GM23338 (cell line): ENCODE measurements at regions not wholly inside any gene's neighbourhood (a gene's known extent, or its start where the extent isn't known, plus 50 kb on each side); places are given as distances from the start of the nearest gene placed in this dataset.

Experiments used
- ATAC-seq: fragments of 200-7000 bp; cut with Tn5 transposase; 3 replicates; pipeline ENCODE4 v1.9.1; 2020
- DNase-seq: peaks from one replicate; pipeline ENCODE4 v3.0.0-alpha.2; 2015; ENCODE audit warnings: low spot score
- H2AFZ ChIP-seq: fragments of 200-600 bp; sonication (generic); 2 replicates; pipeline ENCODE4 v1.8.0; 2016; ENCODE audit warnings: antibody characterized with exemption, mild to moderate bottlenecking, moderate library complexity
- H3F3A ChIP-seq: fragments of 200-600 bp; sonication (generic); replicated peaks from 2 replicates; pipeline ENCODE4 v1.8.0; 2017; ENCODE audit warnings: antibody characterized with exemption, mixed run types, low read depth
- H3K27ac ChIP-seq: fragments of 200-600 bp; sonication (generic); 2 replicates; pipeline ENCODE4 v1.6.1; 2016; ENCODE audit warnings: low read depth
- H3K27me3 ChIP-seq: fragments of 200-600 bp; sonication (generic); 2 replicates; pipeline ENCODE4 v1.8.0; 2016; ENCODE audit warnings: mild to moderate bottlenecking, mixed run types, moderate library complexity; ENCODE audit not compliant: insufficient read depth
- H3K36me3 ChIP-seq: fragments of 200-600 bp; sonication (generic); 2 replicates; pipeline ENCODE4 v1.8.0; 2016; ENCODE audit warnings: mild to moderate bottlenecking; ENCODE audit not compliant: insufficient read depth
- H3K4me1 ChIP-seq: fragments of 200-600 bp; sonication (generic); 2 replicates; pipeline ENCODE4 v1.8.0; 2016; ENCODE audit warnings: mild to moderate bottlenecking, moderate library complexity; ENCODE audit not compliant: insufficient read depth
- H3K4me2 ChIP-seq: fragments of 200-600 bp; sonication (generic); 2 replicates; pipeline ENCODE4 v1.7.1; 2017; ENCODE audit warnings: mixed run types
- H3K4me3 ChIP-seq: fragments of 200-600 bp; sonication (generic); 2 replicates; pipeline ENCODE4 v1.6.1; 2016; ENCODE audit warnings: mixed run types
- H3K79me2 ChIP-seq: fragments of 200-600 bp; sonication (generic); replicated peaks from 2 replicates; pipeline ENCODE4 v1.8.0; 2017; ENCODE audit warnings: mild to moderate bottlenecking; ENCODE audit not compliant: insufficient read depth
- H3K9me2 ChIP-seq: fragments of 200-600 bp; sonication (generic); 2 replicates; pipeline ENCODE4 v1.8.0; 2017; ENCODE audit not compliant: insufficient read depth
- H4K20me1 ChIP-seq: fragments of 200-600 bp; sonication (generic); replicated peaks from 2 replicates; pipeline ENCODE4 v1.8.0; 2017; ENCODE audit warnings: mild to moderate bottlenecking; ENCODE audit not compliant: insufficient read depth
- H3K27ac Mint-ChIP-seq: 2 replicates; pipeline ENCODE4 v1.8.0; 2020; ENCODE audit warnings: inconsistent platforms, mild to moderate bottlenecking, moderate library complexity, mixed read lengths
- H3K27me3 Mint-ChIP-seq: 3 replicates; pipeline ENCODE4 v1.8.0; 2022; ENCODE audit warnings: low read depth, mild to moderate bottlenecking, moderate library complexity, mixed read lengths, inconsistent platforms; ENCODE audit not compliant: insufficient read depth, poor library complexity
- H3K36me3 Mint-ChIP-seq: 3 replicates; pipeline ENCODE4 v1.8.0; 2021; ENCODE audit warnings: low read depth, mild to moderate bottlenecking, inconsistent platforms, moderate library complexity, mixed read lengths
- H3K4me1 Mint-ChIP-seq: 3 replicates; pipeline ENCODE4 v1.8.0; 2020; ENCODE audit warnings: mild to moderate bottlenecking, inconsistent platforms, mixed read lengths
- H3K4me3 Mint-ChIP-seq: 3 replicates; pipeline ENCODE4 v1.8.0; 2021; ENCODE audit warnings: moderate library complexity, mild to moderate bottlenecking, inconsistent platforms, mixed read lengths
- H3K9me3 Mint-ChIP-seq: 3 replicates; pipeline ENCODE4 v1.8.0; 2020; ENCODE audit warnings: moderate library complexity, mild to moderate bottlenecking, inconsistent platforms, mixed read lengths
- CREB1 ChIP-seq: fragments of 250-450 bp; sonication (Bioruptor Pico); IDR thresholded peaks from 2 replicates; pipeline ENCODE4 v1.5.0; 2020; ENCODE audit warnings: low read depth, mild to moderate bottlenecking, moderate library complexity
- CTCF ChIP-seq, 2 experiments: fragments of 200-600 bp in 1 of 2; sonication (generic) in 1 of 2; conservative IDR thresholded peaks; 2 replicates each; pipeline versions ENCODE4 v1.5.1 to v1.6.1; 2016 to 2017; ENCODE audit warnings: antibody characterized with exemption in 2 of 2, low read depth in 2 of 2, mild to moderate bottlenecking in 2 of 2, moderate library complexity in 1 of 2
- ETS1 ChIP-seq: IDR thresholded peaks from 2 replicates; pipeline ENCODE4 v1.6.1; 2016; ENCODE audit warnings: antibody characterized with exemption
- EZH2 ChIP-seq: fragments of 200-600 bp; sonication (generic); IDR thresholded peaks from one replicate; pipeline ENCODE4 v1.8.0; 2017; ENCODE audit warnings: antibody characterized with exemption, mild to moderate bottlenecking, low read depth; ENCODE audit not compliant: unreplicated experiment
- EZH2phosphoT487 ChIP-seq: fragments of 200-600 bp; sonication (generic); IDR thresholded peaks from one replicate; pipeline ENCODE4 v1.8.1; 2018; ENCODE audit warnings: antibody characterized with exemption; ENCODE audit not compliant: unreplicated experiment
- JUNB ChIP-seq: IDR thresholded peaks from one replicate; pipeline ENCODE4 v1.6.1; 2016; ENCODE audit warnings: antibody characterized with exemption; ENCODE audit not compliant: unreplicated experiment
- NANOG ChIP-seq: IDR thresholded peaks from 2 replicates; pipeline ENCODE4 v1.6.1; 2016; ENCODE audit warnings: antibody characterized with exemption, borderline replicate concordance
- POLR2AphosphoS5 ChIP-seq: IDR thresholded peaks from 2 replicates; pipeline ENCODE4 v1.6.1; 2016; ENCODE audit warnings: antibody characterized with exemption, low read depth
- REST ChIP-seq: IDR thresholded peaks from one replicate; pipeline ENCODE4 v1.6.1; 2018; ENCODE audit warnings: antibody characterized with exemption; ENCODE audit not compliant: unreplicated experiment
- STAT1 ChIP-seq: IDR thresholded peaks from one replicate; pipeline ENCODE4 v1.6.1; 2016; ENCODE audit warnings: antibody characterized with exemption; ENCODE audit not compliant: unreplicated experiment
- ZNF114 ChIP-seq: fragments of 250-450 bp; sonication (Bioruptor Pico); IDR thresholded peaks from 2 replicates; pipeline ENCODE4 v1.5.0; 2020; ENCODE audit warnings: mild to moderate bottlenecking, moderate library complexity
- ZNF331 ChIP-seq: fragments of 250-450 bp; sonication (Bioruptor Pico); IDR thresholded peaks from 2 replicates; pipeline ENCODE4 v1.5.0; 2020; ENCODE audit warnings: low read depth, mild to moderate bottlenecking, moderate library complexity
- ZNF462 ChIP-seq: fragments of 250-450 bp; sonication (Bioruptor Pico); IDR thresholded peaks from 2 replicates; pipeline ENCODE4 v1.5.0; 2020; ENCODE audit warnings: mild to moderate bottlenecking, moderate library complexity

- no peak overlapping the region for H3K27ac Mint-ChIP-seq
- H3K36me3 Mint-ChIP-seq, result no peaks in the 10 kb centered on the region
- H3K27me3 Mint-ChIP-seq, result peaks cover 16% of the 10 kb centered on the region
- Histone ChIP-seq H3F3A (no peaks in the 10 kb centered on the region), H3K9me2 (peaks cover 8% of the 10 kb centered on the region; the same call in 1 of the 2 replicates), H2AFZ (no peak overlapping the region), H4K20me1 (no peaks in the 10 kb centered on the region), H3K4me1 (peaks cover 3% of the 10 kb centered on the region; the same call in 1 of the 2 replicates), H3K36me3 (no peaks in the 10 kb centered on the region), H3K4me2 (no peak overlapping the region), H3K27ac (no peak overlapping the region), H3K4me3 (no peak overlapping the region), H3K79me2 (no peaks in the 10 kb centered on the region), H3K27me3 (no peaks in the 10 kb centered on the region)
- DNase-seq, result no peak
- H3K4me1 Mint-ChIP-seq, result peaks cover 13% of the 10 kb centered on the region
- TF ChIP-seq EZH2phosphoT487 (no peak), ETS1 (no peak), ZNF114 (CRISPR knock-in tag) (no peak), CTCF (conservative IDR thresholded peaks at IDR 0.05; ENCODE audit: low read depth in 2 of 2) (no peak), REST (no peak), JUNB (no peak), ZNF462 (CRISPR knock-in tag) (no peak), STAT1 (no peak), CREB1 (no peak), POLR2AphosphoS5 (no peak), NANOG (no peak), ZNF331 (no peak), EZH2 (no peak)
- no peak overlapping the region for H3K4me3 Mint-ChIP-seq
- H3K9me3 Mint-ChIP-seq, result no peaks in the 10 kb centered on the region; the same call in 2 of the 3 replicates
- ATAC-seq, result no peak
Observed at GRCh38 chr4:184317234-184317918, 99.7 kb upstream of the ENPP6 start.
